Neutrophil (primary cell): ENCODE measurements at regions not wholly inside any gene's neighbourhood (a gene's known extent, or its start where the extent isn't known, plus 50 kb on each side); places are given as distances from the start of the nearest gene placed in this dataset.

ENCODE experiments used
- H3K27ac ChIP-seq: fragments of 200-600 bp; sonication (generic); 2 replicates; pipeline ENCODE4 v1.5.1; 2016; ENCODE audit warnings: mild to moderate bottlenecking, moderate library complexity
- H3K27me3 ChIP-seq: fragments of 200-600 bp; sonication (generic); 2 replicates; pipeline ENCODE4 v1.6.0; 2016; ENCODE audit warnings: mild to moderate bottlenecking
- H3K36me3 ChIP-seq: fragments of 200-600 bp; sonication (generic); 2 replicates; pipeline ENCODE4 v1.5.1; 2017
- H3K4me1 ChIP-seq, 2 experiments: fragments of 200-600 bp in 1 of 2; sonication (generic) in 1 of 2; 1 replicate in 1 of 2; 2 replicates in 1 of 2; pipeline versions ENCODE4 v1.5.1 to v1.6.1; 2013 to 2016; ENCODE audit warnings: low read depth in 1 of 2, low read length in 1 of 2, mild to moderate bottlenecking in 1 of 2, moderate library complexity in 1 of 2; ENCODE audit not compliant: control insufficient read depth in 1 of 2, insufficient read depth in 1 of 2
- H3K4me3 ChIP-seq, 2 experiments: fragments of 200-600 bp in 1 of 2; sonication (generic) in 1 of 2; 1 replicate in 1 of 2; 2 replicates in 1 of 2; pipeline ENCODE4 v1.5.1; 2013 to 2016; ENCODE audit warnings: low read depth in 1 of 2, low read length in 1 of 2, mild to moderate bottlenecking in 1 of 2, moderate library complexity in 1 of 2
- H3K9me3 ChIP-seq: fragments of 200-600 bp; sonication (generic); 2 replicates; pipeline ENCODE4 v1.5.1; 2016
- CTCF ChIP-seq: fragments of 200-600 bp; sonication (generic); IDR thresholded peaks from 2 replicates; pipeline ENCODE4 v1.5.1; 2016; ENCODE audit warnings: antibody characterized with exemption

GRCh38 chr1:88562991-88563390 lies 121.1 kb upstream of the PKN2 start:
- H3K27me3 ChIP-seq = peaks cover 12% of the 10 kb centered on the region
- no peak overlapping the region for H3K4me3 ChIP-seq
- H3K27ac ChIP-seq = no peak overlapping the region
- H3K4me1 ChIP-seq = no peaks in the 10 kb centered on the region
- no peaks in the 10 kb centered on the region for H3K36me3 ChIP-seq
- H3K9me3 ChIP-seq = no peaks in the 10 kb centered on the region
- no peak for TF ChIP-seq CTCF

- Histone ChIP-seq H3K9me3 (no peaks in the 10 kb centered on the region), H3K27me3 (peaks cover 5% of the 10 kb centered on the region), H3K27ac (no peak overlapping the region), H3K4me1 (no peaks in the 10 kb centered on the region), H3K36me3 (no peaks in the 10 kb centered on the region), H3K4me3 (no peak overlapping the region)
- no peak for TF ChIP-seq CTCF
Observed at GRCh38 chr1:88566615-88567387, 117.3 kb upstream of the PKN2 start.

GRCh38 chr1:88571506-88571905 lies 112.6 kb upstream of the PKN2 start:
- Histone ChIP-seq H3K27me3 (peaks cover 4% of the 10 kb centered on the region), H3K27ac (no peak overlapping the region), H3K4me1 (no peaks in the 10 kb centered on the region), H3K4me3 (no peak overlapping the region), H3K36me3 (no peaks in the 10 kb centered on the region), H3K9me3 (no peaks in the 10 kb centered on the region)
- TF ChIP-seq CTCF = no peak

- H3K4me1 ChIP-seq = no peaks in the 10 kb centered on the region
- H3K27ac ChIP-seq = no peak overlapping the region
- H3K36me3 ChIP-seq = no peaks in the 10 kb centered on the region
- no peaks in the 10 kb centered on the region for H3K27me3 ChIP-seq
- H3K4me3 ChIP-seq = no peak overlapping the region
- no peaks in the 10 kb centered on the region for H3K9me3 ChIP-seq
- TF ChIP-seq CTCF = no peak
Observed at GRCh38 chr1:88579598-88579997, 104.5 kb upstream of the PKN2 start.

- Histone ChIP-seq H3K9me3 (no peaks in the 10 kb centered on the region), H3K4me3 (no peak overlapping the region), H3K27me3 (no peaks in the 10 kb centered on the region), H3K36me3 (no peaks in the 10 kb centered on the region), H3K4me1 (no peaks in the 10 kb centered on the region), H3K27ac (no peak overlapping the region)
- TF ChIP-seq CTCF = no peak
Observed at GRCh38 chr1:88581703-88582102, 102.4 kb upstream of the PKN2 start.
